ENCODE measurements at regions not wholly inside any gene's neighbourhood (a gene's known extent, or its start where the extent isn't known, plus 50 kb on each side); places are given as distances from the start of the nearest gene placed in this dataset.

GRCh38 chr5:124590686-124591085 lies 155.8 kb downstream of the ZNF608 start:
- TF ChIP-seq POLR2A (IDR thresholded peaks at IDR 0.05): no peak
- TF ChIP-seq CTCF (IDR thresholded peaks at IDR 0.05): no peak

All from thyroid gland (tissue), 4 donors.